ENCODE measurements at regions not wholly inside any gene's neighbourhood (a gene's known extent, or its start where the extent isn't known, plus 50 kb on each side); places are given as distances from the start of the nearest gene placed in this dataset.

- Histone ChIP-seq H3K27me3 (ENCODE audit: insufficient read depth, poor library complexity, severe bottlenecking) (peaks cover 3% of the 10 kb centered on the region), H3K27ac (replicated peaks) (no peak overlapping the region), H3K4me3 (replicated peaks; ENCODE audit: insufficient read depth, low read length) (no peak overlapping the region)
- DNase-seq (ENCODE audit: low read depth in 1 of 2, low spot score in 1 of 2) = no peak
- TF ChIP-seq, protein P1, sequence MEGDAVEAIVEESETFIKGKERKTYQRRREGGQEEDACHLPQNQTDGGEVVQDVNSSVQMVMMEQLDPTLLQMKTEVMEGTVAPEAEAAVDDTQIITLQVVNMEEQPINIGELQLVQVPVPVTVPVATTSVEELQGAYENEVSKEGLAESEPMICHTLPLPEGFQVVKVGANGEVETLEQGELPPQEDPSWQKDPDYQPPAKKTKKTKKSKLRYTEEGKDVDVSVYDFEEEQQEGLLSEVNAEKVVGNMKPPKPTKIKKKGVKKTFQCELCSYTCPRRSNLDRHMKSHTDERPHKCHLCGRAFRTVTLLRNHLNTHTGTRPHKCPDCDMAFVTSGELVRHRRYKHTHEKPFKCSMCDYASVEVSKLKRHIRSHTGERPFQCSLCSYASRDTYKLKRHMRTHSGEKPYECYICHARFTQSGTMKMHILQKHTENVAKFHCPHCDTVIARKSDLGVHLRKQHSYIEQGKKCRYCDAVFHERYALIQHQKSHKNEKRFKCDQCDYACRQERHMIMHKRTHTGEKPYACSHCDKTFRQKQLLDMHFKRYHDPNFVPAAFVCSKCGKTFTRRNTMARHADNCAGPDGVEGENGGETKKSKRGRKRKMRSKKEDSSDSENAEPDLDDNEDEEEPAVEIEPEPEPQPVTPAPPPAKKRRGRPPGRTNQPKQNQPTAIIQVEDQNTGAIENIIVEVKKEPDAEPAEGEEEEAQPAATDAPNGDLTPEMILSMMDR (IDR thresholded peaks at IDR 0.05; ENCODE audit: insufficient read depth, low read length) = no peak
- TF ChIP-seq SPI1 (IDR thresholded peaks at IDR 0.05; ENCODE audit: borderline replicate concordance, low read depth) = no peak
- no peak for TF ChIP-seq REST (IDR thresholded peaks at IDR 0.05; ENCODE audit: insufficient replicate concordance, low read depth)
- TF ChIP-seq GABPA (IDR thresholded peaks at IDR 0.05; ENCODE audit: low read depth) = no peak
- TF ChIP-seq POLR2AphosphoS5 (IDR thresholded peaks at IDR 0.05; ENCODE audit: low read depth) = no peak
Measured at GRCh38 chr2:222017252-222017850, 281.4 kb downstream of the PAX3 start.

DNA sequence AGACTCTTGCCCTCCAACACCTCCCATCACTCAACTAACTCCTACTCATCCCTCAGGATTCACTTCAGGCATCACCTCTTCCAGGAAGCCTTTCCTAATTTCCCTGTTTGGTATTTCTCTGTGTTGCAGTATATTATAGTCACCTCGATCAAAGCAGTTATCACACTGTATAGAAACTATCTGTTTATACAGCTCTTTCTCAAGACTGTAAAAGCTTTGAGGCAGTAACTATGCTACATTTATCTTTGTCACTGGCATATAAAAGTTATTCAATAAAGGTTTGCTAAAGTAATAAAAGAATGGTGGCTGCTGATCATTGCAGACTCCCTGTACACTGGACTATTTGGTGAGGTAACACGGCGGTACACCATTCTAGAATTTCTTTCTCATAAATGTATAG, 284.9 kb downstream of the PAX3 start:
- TF ChIP-seq REST (IDR thresholded peaks at IDR 0.05; ENCODE audit: insufficient replicate concordance, low read depth) (no peak), POLR2AphosphoS5 (IDR thresholded peaks at IDR 0.05; ENCODE audit: low read depth) (no peak), SPI1 (IDR thresholded peaks at IDR 0.05; ENCODE audit: borderline replicate concordance, low read depth) (no peak), GABPA (IDR thresholded peaks at IDR 0.05; ENCODE audit: low read depth) (no peak)
- TF ChIP-seq, protein P1 (IDR thresholded peaks at IDR 0.05; ENCODE audit: insufficient read depth, low read length) = no peak

GRCh38 chr2:222000326-222000725, 298.5 kb downstream of the PAX3 start:
- no peak for DNase-seq (ENCODE audit: low read depth in 1 of 2, low spot score in 1 of 2)
- TF ChIP-seq SPI1 (IDR thresholded peaks at IDR 0.05; ENCODE audit: borderline replicate concordance, low read depth) (no peak), REST (IDR thresholded peaks at IDR 0.05; ENCODE audit: insufficient replicate concordance, low read depth) (no peak), GABPA (IDR thresholded peaks at IDR 0.05; ENCODE audit: low read depth) (no peak)
- TF ChIP-seq, protein P1 (IDR thresholded peaks at IDR 0.05; ENCODE audit: insufficient read depth, low read length) = no peak
- H3K4me3 ChIP-seq (replicated peaks; ENCODE audit: insufficient read depth, low read length) = no peak overlapping the region
- H3K27ac ChIP-seq (replicated peaks) = no peak overlapping the region
- no peaks in the 10 kb centered on the region for H3K27me3 ChIP-seq (ENCODE audit: insufficient read depth, poor library complexity, severe bottlenecking)

More for the DNA sequence above, 284.9 kb downstream of the PAX3 start:
- DNase-seq (ENCODE audit: low read depth in 1 of 2, low spot score in 1 of 2) = no peak
- Histone ChIP-seq H3K27me3 (ENCODE audit: insufficient read depth, poor library complexity, severe bottlenecking) (peaks cover 3% of the 10 kb centered on the region), H3K27ac (replicated peaks) (no peak overlapping the region), H3K4me3 (replicated peaks; ENCODE audit: insufficient read depth, low read length) (no peak overlapping the region)
